ENCODE measurements at regions not wholly inside any gene's neighbourhood (a gene's known extent, or its start where the extent isn't known, plus 50 kb on each side); places are given as distances from the start of the nearest gene placed in this dataset.

GRCh38 chr13:22227895-22228294 lies 557.0 kb downstream of the FGF9 start:
- TF ChIP-seq POLR2A (IDR thresholded peaks at IDR 0.05; ENCODE audit: low read length) (no peak), GATA1 (IDR thresholded peaks at IDR 0.05; ENCODE audit: low read depth, low read length) (no peak)
